Activated naive CD8-positive, alpha-beta T cell treated with anti-CD3 and anti-CD28 coated beads, Interleukin-2, amount 10 ng/mL, durations not matched to agents 7 days and 5 days (primary cell): ENCODE measurements at regions not wholly inside any gene's neighbourhood (a gene's known extent, or its start where the extent isn't known, plus 50 kb on each side); places are given as distances from the start of the nearest gene placed in this dataset.

Experiments
- ATAC-seq: fragments of 150-1000 bp; cut with Tn5 transposase; one replicate; pipeline ENCODE4 v1.10.0; 2021; ENCODE audit warnings: low read depth, moderate library complexity
- POLR2A ChIA-PET: fragments of 350-600 bp; sonication (Branson Sonifier 250); formaldehyde crosslinking; loops from one replicate; lab custom pipeline; 2021; ENCODE audit warnings: antibody characterized with exemption; lab: Charles Lee
- DNase-seq: peaks from one replicate; pipeline ENCODE4 v3.0.0; 2021
- H3K27ac Mint-ChIP-seq: one replicate; pipeline ENCODE4 v1.8.0; 2022; ENCODE audit warnings: mild to moderate bottlenecking, mixed read lengths
- H3K27me3 Mint-ChIP-seq: one replicate; pipeline ENCODE4 v1.8.0; 2022; ENCODE audit warnings: mild to moderate bottlenecking, moderate library complexity, mixed read lengths
- H3K36me3 Mint-ChIP-seq: one replicate; pipeline ENCODE4 v1.8.0; 2021; ENCODE audit warnings: mild to moderate bottlenecking, mixed read lengths
- H3K4me1 Mint-ChIP-seq: one replicate; pipeline ENCODE4 v1.8.0; 2021; ENCODE audit warnings: mixed read lengths
- H3K4me3 Mint-ChIP-seq: one replicate; pipeline ENCODE4 v1.8.0; 2022; ENCODE audit warnings: mild to moderate bottlenecking, moderate library complexity, mixed read lengths
- H3K9me3 Mint-ChIP-seq: one replicate; pipeline ENCODE4 v1.8.0; 2021; ENCODE audit warnings: mixed read lengths

DNA sequence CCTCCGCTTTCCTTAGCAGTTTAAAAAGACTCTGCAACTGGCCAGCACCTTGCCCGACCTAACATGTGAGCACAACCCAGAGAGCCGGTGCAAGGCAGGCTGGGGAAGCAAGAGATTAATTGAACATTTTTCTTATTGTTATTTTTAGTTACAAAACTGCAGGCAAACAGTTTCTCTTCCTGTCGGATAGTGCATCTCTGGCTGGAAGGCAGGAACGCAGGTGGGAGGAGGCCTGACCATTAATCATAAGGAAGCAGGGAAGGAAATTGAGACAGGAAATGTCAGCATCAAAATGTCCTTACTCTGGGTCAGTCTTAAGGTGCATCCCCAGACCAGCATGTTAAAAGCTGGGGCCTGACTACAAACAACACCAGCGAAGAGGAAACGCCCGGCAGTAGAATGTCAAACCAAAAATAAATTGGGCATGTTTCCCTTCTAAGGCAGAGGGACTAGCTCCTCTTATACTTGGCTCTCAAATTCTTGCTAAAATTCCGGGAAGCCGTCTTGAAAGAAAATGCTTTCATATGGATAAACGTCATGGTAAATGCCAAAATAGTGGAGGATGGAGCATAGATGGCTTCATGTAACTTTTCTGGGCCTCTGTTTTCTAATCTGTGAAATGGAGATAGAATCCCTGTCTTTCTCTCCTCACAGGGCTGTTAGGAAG is 226.8 kb downstream of the RAP2A start:
- POLR2A ChIA-PET, result no interaction called here
- Mint-ChIP-seq H3K9me3 (no peaks in the 10 kb centered on the region), H3K36me3 (no peaks in the 10 kb centered on the region), H3K27me3 (no peaks in the 10 kb centered on the region), H3K4me1 (no peaks in the 10 kb centered on the region), H3K4me3 (no peak overlapping the region), H3K27ac (no peak overlapping the region)
- no peak for ATAC-seq
- no peak for DNase-seq

DNA sequence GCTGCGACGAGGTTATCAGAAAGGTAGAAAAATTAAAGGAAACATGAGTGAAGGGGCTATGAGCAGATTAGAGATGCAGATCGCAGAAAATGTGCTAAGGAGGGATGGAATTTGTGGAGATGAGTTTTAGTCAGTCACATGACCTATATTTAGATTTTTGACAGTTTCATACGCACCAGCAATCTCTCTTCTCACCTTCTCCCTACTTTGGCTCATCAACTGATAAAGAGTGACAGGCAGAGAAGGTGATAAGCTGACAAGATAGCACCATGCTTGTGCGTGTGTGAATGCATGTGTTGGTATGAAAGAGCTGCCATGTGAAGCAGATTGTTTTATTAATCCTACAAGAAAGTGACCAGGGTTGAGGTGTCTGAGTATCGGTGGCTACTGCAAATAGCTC is 252.6 kb downstream of the RAP2A start:
- H3K27me3 Mint-ChIP-seq, result no peaks in the 10 kb centered on the region
- DNase-seq (no peak), ATAC-seq (no peak)
- H3K4me1 Mint-ChIP-seq, result no peaks in the 10 kb centered on the region
- H3K27ac Mint-ChIP-seq, result no peak overlapping the region
- no peak overlapping the region for H3K4me3 Mint-ChIP-seq
- H3K9me3 Mint-ChIP-seq, result peaks cover 2% of the 10 kb centered on the region
- POLR2A ChIA-PET, result no interaction called here
- no peaks in the 10 kb centered on the region for H3K36me3 Mint-ChIP-seq

DNA sequence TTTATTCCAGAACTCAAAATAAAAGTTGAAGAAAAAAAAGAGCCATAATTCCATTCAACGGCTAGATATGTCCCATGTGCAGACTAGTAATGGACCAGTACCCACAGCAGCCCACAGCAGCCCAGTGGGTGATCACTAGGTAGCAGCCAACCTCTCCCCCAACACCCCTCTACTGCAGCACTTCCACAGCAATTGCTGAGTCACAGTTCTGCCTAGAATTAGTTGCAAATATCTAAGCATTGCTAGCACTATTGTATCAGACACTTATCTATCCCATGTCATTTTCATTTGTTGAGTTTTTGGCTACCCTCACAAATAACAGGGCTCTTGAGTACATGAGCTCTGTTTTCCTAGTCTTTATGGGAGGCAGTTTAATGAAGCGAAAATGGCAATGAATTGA is 258.7 kb downstream of the RAP2A start:
- H3K27me3 Mint-ChIP-seq, result no peaks in the 10 kb centered on the region
- H3K36me3 Mint-ChIP-seq, result no peaks in the 10 kb centered on the region
- no peaks in the 10 kb centered on the region for H3K9me3 Mint-ChIP-seq
- DNase-seq (no peak), ATAC-seq (no peak)
- POLR2A ChIA-PET, result no interaction called here
- no peaks in the 10 kb centered on the region for H3K4me1 Mint-ChIP-seq
- no peak overlapping the region for H3K27ac Mint-ChIP-seq
- H3K4me3 Mint-ChIP-seq, result no peak overlapping the region

DNA sequence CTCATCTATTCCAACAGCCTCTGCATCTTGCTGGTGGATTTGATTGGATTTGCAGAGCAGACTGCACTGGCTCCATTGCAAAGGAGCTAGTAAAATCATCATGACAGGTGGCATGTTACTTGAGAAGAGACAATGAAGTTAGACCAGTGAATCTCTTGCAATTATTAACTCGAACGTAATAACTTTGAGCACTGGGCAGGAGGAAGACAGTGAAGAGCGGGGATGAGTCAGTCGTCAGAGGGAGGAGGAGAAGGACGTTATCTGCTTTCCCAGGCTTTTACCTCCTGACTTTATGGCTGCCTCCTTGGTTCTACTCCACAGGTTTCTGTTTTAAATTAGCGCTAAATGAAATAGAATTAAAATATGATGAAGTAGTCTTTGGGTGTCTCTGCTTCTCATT is 257.8 kb upstream of the IPO5 start:
- no peak for ATAC-seq
- no peaks in the 10 kb centered on the region for H3K36me3 Mint-ChIP-seq
- no peaks in the 10 kb centered on the region for H3K9me3 Mint-ChIP-seq
- H3K4me1 Mint-ChIP-seq, result no peaks in the 10 kb centered on the region
- no peak for DNase-seq
- H3K27me3 Mint-ChIP-seq, result peaks cover 2% of the 10 kb centered on the region
- POLR2A ChIA-PET, result no interaction called here
- no peak overlapping the region for H3K4me3 Mint-ChIP-seq
- H3K27ac Mint-ChIP-seq, result no peak overlapping the region

DNA sequence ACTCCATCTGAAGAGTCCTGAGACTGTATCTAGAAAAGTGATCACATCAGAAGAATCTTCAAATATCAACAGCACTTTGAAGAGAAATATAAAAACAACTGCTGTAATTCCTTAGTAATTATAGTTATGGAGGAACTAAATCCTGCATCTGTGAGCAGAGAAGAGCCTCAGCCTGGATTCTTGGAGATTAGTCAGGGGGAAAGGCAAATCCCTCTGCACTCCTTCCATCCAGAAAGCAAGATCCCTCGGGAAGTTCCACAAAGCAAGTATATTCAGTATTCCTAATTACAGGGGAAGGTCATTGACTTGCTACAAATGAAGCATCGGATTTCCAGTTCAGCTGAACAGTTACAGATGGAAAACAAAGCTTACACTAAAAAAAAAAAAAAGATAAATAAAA is 256.6 kb upstream of the IPO5 start:
- H3K9me3 Mint-ChIP-seq, result no peaks in the 10 kb centered on the region
- no peaks in the 10 kb centered on the region for H3K4me1 Mint-ChIP-seq
- POLR2A ChIA-PET, result no interaction called here
- no peak for ATAC-seq
- H3K27ac Mint-ChIP-seq, result no peak overlapping the region
- H3K27me3 Mint-ChIP-seq, result peaks cover 4% of the 10 kb centered on the region
- no peak overlapping the region for H3K4me3 Mint-ChIP-seq
- DNase-seq, result no peak
- no peaks in the 10 kb centered on the region for H3K36me3 Mint-ChIP-seq

DNA sequence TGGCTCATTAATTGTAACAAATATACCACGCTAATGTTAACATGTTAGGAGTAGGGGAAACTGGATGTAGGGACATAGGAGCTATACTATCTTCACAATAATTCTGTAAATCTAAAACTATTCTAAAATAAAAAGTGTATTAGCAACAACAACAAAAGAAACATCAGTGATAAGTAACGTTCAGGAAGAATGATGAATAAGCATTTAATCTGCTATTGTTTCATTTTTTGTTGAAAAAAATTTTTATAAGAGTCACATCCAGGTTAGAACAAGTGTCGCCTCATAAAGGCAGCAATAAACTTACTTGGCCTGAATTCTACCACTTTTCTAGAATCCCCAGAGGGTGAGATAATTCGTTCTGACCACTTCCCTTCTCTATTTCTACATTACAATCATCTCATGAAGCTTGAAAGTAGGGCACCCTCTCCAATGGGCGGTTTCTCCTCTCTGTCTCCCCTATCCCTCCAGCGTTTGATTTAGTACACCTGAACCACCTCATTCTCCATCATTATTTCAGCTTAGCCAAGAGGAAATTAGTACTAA is 253.1 kb upstream of the IPO5 start:
- no peak overlapping the region for H3K27ac Mint-ChIP-seq
- no peaks in the 10 kb centered on the region for H3K4me1 Mint-ChIP-seq
- peaks cover 7% of the 10 kb centered on the region for H3K27me3 Mint-ChIP-seq
- POLR2A ChIA-PET, result no interaction called here
- no peak overlapping the region for H3K4me3 Mint-ChIP-seq
- no peaks in the 10 kb centered on the region for H3K36me3 Mint-ChIP-seq
- no peaks in the 10 kb centered on the region for H3K9me3 Mint-ChIP-seq
- no peak for DNase-seq
- no peak for ATAC-seq

DNA sequence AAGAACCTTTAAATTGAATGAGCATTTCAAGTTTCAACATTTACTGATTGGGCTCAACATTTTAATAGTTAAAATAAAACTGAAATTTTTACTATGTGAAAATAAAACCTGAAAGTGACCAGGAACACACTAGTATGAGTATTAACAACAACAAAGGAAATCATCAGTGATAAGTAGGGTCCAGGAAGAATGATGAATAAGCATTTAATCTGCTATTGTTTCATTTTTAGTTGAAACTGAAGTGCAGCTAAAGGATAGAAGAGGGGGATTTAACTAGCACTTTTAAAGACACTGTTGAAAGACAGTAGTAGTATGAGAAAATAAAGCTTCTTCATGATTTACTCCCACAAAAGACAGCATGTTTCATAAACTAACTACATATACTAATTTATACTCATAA is 250.9 kb upstream of the IPO5 start:
- H3K27me3 Mint-ChIP-seq, result peaks cover 7% of the 10 kb centered on the region
- DNase-seq, result no peak
- no peak for ATAC-seq
- no peak overlapping the region for H3K4me3 Mint-ChIP-seq
- POLR2A ChIA-PET, result no interaction called here
- H3K4me1 Mint-ChIP-seq, result no peaks in the 10 kb centered on the region
- H3K9me3 Mint-ChIP-seq, result no peaks in the 10 kb centered on the region
- no peak overlapping the region for H3K27ac Mint-ChIP-seq
- H3K36me3 Mint-ChIP-seq, result no peaks in the 10 kb centered on the region

DNA sequence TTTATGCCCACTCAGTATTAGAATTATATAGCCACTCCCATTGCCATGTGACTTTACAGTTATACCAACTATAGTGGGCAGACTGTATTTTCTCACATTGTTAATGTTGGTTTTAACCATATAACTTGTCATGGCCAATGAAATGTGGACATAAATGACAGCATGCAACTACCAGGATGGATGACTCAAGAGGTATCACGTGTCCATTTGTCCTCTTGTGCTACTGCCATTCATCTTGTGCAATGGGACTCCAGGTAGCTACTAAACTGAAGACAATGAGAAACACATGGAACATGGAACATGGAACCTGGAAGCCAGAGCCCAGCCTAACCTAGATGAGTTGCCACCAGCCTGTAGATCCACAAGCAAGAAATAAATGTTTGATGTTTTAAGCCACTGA is 242.7 kb upstream of the IPO5 start:
- Mint-ChIP-seq H3K27ac (no peak overlapping the region), H3K27me3 (no peaks in the 10 kb centered on the region), H3K4me1 (no peaks in the 10 kb centered on the region), H3K4me3 (no peak overlapping the region), H3K36me3 (no peaks in the 10 kb centered on the region), H3K9me3 (no peaks in the 10 kb centered on the region)
- ATAC-seq, result no peak
- POLR2A ChIA-PET, result no interaction called here
- DNase-seq, result no peak

DNA sequence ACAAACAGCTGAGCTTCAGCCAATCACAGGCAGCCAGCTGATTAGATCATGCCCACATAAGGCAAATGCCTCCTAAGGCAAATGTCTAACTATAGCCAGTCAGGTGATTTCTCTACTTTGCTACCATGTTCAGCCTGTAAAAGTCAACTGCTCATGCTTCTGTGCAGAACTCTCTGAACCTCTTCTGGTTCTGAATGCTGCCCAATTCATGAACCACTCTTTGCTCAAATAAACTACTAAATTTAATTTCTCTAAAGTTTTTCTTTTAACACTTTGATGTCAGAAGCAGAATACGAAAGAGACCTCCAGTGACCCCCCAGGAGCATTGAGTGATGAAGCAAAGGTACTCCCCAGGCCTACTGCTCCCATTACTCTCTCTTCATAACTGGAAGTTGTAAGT is 240.7 kb upstream of the IPO5 start:
- DNase-seq, result no peak
- Mint-ChIP-seq H3K36me3 (no peaks in the 10 kb centered on the region), H3K27ac (no peak overlapping the region), H3K27me3 (peaks cover 2% of the 10 kb centered on the region), H3K4me1 (no peaks in the 10 kb centered on the region), H3K4me3 (no peak overlapping the region), H3K9me3 (no peaks in the 10 kb centered on the region)
- ATAC-seq, result no peak
- POLR2A ChIA-PET, result no interaction called here

DNA sequence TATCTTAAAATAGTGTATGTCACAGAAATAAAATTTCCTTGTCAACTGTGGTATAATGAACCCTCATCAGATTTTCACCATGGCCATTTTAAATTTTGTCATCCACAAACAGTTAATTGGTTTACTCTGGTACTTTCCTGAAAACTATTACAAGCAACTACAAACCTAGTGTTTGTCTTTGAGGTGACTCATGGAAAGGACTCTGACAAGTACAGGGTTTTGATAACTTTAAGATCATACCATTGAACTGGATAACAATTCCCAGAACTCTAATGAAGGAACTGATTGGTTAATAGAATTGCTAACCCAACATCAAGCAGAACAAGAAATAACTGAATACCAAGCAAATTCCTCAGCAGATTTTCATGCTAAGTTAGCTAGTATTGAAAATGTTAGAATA is 237.7 kb upstream of the IPO5 start:
- Mint-ChIP-seq H3K9me3 (no peaks in the 10 kb centered on the region), H3K4me3 (no peak overlapping the region), H3K27ac (no peak overlapping the region), H3K36me3 (no peaks in the 10 kb centered on the region), H3K4me1 (no peaks in the 10 kb centered on the region), H3K27me3 (peaks cover 2% of the 10 kb centered on the region)
- no peak for ATAC-seq
- DNase-seq, result no peak
- POLR2A ChIA-PET, result no interaction called here

DNA sequence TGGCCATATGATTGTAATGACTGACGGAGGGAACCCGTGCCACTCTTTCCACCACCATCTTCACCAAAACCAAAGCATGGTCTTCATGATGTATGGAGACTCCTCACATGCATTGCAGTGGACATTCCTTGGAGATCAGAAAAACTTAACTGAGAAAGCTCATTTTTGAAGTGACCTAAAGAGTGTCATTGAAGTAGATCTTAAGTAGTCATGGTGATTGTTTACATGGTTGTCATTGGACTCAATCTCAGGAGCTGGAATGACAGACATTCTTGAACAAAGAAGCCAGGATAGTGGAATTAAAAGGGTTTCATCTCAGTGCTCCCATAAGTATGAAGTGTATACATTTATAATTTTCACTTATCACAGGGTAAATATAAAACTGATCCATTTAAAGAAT is 236.7 kb upstream of the IPO5 start:
- no peaks in the 10 kb centered on the region for H3K36me3 Mint-ChIP-seq
- ATAC-seq, result no peak
- no peaks in the 10 kb centered on the region for H3K9me3 Mint-ChIP-seq
- POLR2A ChIA-PET, result no interaction called here
- peaks cover 2% of the 10 kb centered on the region for H3K27me3 Mint-ChIP-seq
- no peak overlapping the region for H3K4me3 Mint-ChIP-seq
- H3K4me1 Mint-ChIP-seq, result no peaks in the 10 kb centered on the region
- no peak overlapping the region for H3K27ac Mint-ChIP-seq
- no peak for DNase-seq

DNA sequence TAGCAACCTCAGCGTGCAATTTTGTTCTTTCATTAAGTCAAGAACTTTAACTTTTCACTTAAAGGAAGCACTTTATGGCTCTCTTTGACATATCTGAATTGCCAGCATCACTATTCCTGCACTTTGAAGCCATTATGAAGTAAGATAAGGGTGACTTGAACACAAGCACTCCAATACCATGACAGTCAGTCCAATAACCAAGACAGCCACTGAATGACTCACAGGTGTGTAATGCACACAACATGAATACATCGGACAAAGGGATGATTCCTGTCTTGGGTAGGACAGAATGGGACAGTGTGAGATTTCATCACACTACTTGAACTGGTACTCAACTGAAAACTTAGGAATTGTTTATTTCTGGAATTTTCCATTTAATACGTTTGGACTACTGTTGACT is 233.7 kb upstream of the IPO5 start:
- peaks cover 4% of the 10 kb centered on the region for H3K27me3 Mint-ChIP-seq
- ATAC-seq (no peak), DNase-seq (no peak)
- POLR2A ChIA-PET, result no interaction called here
- no peak overlapping the region for H3K27ac Mint-ChIP-seq
- no peak overlapping the region for H3K4me3 Mint-ChIP-seq
- H3K36me3 Mint-ChIP-seq, result no peaks in the 10 kb centered on the region
- H3K9me3 Mint-ChIP-seq, result no peaks in the 10 kb centered on the region
- no peaks in the 10 kb centered on the region for H3K4me1 Mint-ChIP-seq

DNA sequence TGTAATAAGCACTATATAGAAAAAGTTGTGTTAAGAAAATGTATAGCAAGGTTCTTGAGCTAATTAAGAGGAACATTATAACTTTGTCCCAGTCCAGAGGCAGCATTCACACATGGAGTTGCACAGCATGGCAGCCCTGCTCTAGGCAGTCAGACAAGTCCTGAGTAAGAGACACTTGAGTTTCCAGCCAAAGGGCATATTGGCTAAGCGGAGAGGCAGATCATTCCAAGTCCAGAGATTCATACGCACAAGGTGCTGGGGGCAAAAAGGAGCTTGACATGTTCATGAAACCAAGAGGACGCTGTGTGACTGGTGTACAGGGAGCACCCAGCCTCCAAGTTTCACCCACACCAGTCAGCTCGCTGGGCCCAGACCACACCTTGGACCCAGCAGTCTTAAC is 232.6 kb upstream of the IPO5 start:
- Mint-ChIP-seq H3K36me3 (no peaks in the 10 kb centered on the region), H3K27me3 (peaks cover 4% of the 10 kb centered on the region), H3K27ac (no peak overlapping the region), H3K4me3 (no peak overlapping the region), H3K9me3 (no peaks in the 10 kb centered on the region), H3K4me1 (no peaks in the 10 kb centered on the region)
- ATAC-seq (no peak), DNase-seq (no peak)
- POLR2A ChIA-PET, result no interaction called here

DNA sequence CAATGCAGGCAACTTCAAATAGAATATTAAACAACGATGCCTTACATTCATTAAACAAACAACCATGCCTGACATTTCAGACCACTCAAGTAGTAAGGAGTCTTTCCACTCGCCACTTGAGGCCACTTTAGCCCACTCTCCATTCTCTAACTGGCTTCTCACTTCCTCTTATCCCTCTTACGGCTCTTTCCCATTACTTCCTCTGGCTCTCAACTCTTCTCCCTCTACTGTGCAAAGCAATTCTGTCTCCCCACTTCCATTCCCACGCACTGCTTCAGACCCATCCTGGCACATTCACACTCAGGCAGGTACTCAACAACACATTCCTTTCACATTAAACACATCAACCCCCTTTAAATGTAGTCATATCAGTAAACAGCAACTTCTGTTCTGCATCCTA is 229.8 kb upstream of the IPO5 start:
- ATAC-seq, result no peak
- Mint-ChIP-seq H3K36me3 (no peaks in the 10 kb centered on the region), H3K4me1 (no peaks in the 10 kb centered on the region), H3K27me3 (peaks cover 2% of the 10 kb centered on the region), H3K4me3 (no peak overlapping the region), H3K27ac (no peak overlapping the region), H3K9me3 (no peaks in the 10 kb centered on the region)
- no peak for DNase-seq
- POLR2A ChIA-PET, result no interaction called here

DNA sequence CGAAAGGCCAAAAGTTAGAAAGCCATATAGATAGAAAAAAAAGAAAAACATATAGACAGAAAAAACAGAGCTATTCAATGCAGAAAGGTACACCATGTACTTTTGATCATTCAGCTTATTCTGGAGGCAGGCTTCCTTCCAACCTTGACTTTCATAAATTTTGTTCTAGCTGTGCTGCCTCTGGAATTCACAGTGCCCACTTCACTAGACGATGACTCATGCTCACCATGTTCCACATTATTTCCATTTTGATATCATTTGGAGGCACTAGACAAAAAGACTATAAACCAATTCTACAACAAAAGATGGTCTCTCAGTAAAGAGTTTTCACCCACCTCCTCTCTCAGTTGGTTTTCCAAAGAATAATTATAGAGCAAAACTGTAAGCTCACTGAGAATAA is 229.0 kb upstream of the IPO5 start:
- peaks cover 2% of the 10 kb centered on the region for H3K27me3 Mint-ChIP-seq
- POLR2A ChIA-PET, result no interaction called here
- no peak for DNase-seq
- no peaks in the 10 kb centered on the region for H3K9me3 Mint-ChIP-seq
- no peak overlapping the region for H3K4me3 Mint-ChIP-seq
- H3K36me3 Mint-ChIP-seq, result no peaks in the 10 kb centered on the region
- H3K27ac Mint-ChIP-seq, result no peak overlapping the region
- no peak for ATAC-seq
- no peaks in the 10 kb centered on the region for H3K4me1 Mint-ChIP-seq
